ENCODE measurements at regions not wholly inside any gene's neighbourhood (a gene's known extent, or its start where the extent isn't known, plus 50 kb on each side); places are given as distances from the start of the nearest gene placed in this dataset.

GRCh38 chr10:130607366-130607765, 471.2 kb downstream of the GLRX3 start:
- Histone ChIP-seq H3K4me3 (ENCODE audit: low read depth in 2 of 2, low read length in 2 of 2) (no peak overlapping the region), H3K27ac (ENCODE audit: low read length) (no peak overlapping the region), H3K36me3 (ENCODE audit: control insufficient read depth, insufficient read depth, low read length) (no peaks in the 10 kb centered on the region), H3K27me3 (ENCODE audit: control insufficient read depth, insufficient read depth, low read length) (no peaks in the 10 kb centered on the region), H3K9me3 (ENCODE audit: control insufficient read depth, insufficient read depth, low read depth, low read length) (no peaks in the 10 kb centered on the region), H3K4me1 (ENCODE audit: control insufficient read depth, insufficient read depth, low read length) (no peaks in the 10 kb centered on the region)
- intact Hi-C loops (cut with micrococcal nuclease; ENCODE audit: unreplicated experiment): no loop called here
- ChIA-PET POLR2A (no interaction called here), CTCF (no interaction called here)
- ATAC-seq: no peak
- DNase-seq (ENCODE audit: low read depth, low spot score): no peak
- no peak for TF ChIP-seq CTCF (IDR thresholded peaks at IDR 0.05)
- TF ChIP-seq REST (IDR thresholded peaks at IDR 0.05; ENCODE audit: insufficient read depth in 1 of 2, low read depth in 2 of 2, low read length in 1 of 2): no peak
- no peak for TF ChIP-seq POLR2AphosphoS5 (IDR thresholded peaks at IDR 0.05; ENCODE audit: low read depth, low read length)
- no peak for TF ChIP-seq TCF7L2 (IDR thresholded peaks at IDR 0.05; ENCODE audit: low read depth, low read length)
- no TSS peak for BruUV-seq (replicated peaks)
- in situ Hi-C loops (cut with HindIII; ENCODE audit: low pct_unique_long_range_greater_than_20kb, low sequenced_read_pairs): no loop called here

- H3K4me3 ChIP-seq (ENCODE audit: low read depth in 2 of 2, low read length in 2 of 2): no peak overlapping the region
- in situ Hi-C loops (cut with HindIII; ENCODE audit: low pct_unique_long_range_greater_than_20kb, low sequenced_read_pairs) (no loop called here), intact Hi-C loops (cut with micrococcal nuclease; ENCODE audit: unreplicated experiment) (no loop called here)
- peaks cover 11% of the 10 kb centered on the region for H3K9me3 ChIP-seq (ENCODE audit: control insufficient read depth, insufficient read depth, low read depth, low read length)
- H3K27ac ChIP-seq (ENCODE audit: low read length): no peak overlapping the region
- BruUV-seq (replicated peaks): no TSS peak
- no peaks in the 10 kb centered on the region for H3K36me3 ChIP-seq (ENCODE audit: control insufficient read depth, insufficient read depth, low read length)
- ATAC-seq (no peak), DNase-seq (ENCODE audit: low read depth, low spot score) (no peak)
- TF ChIP-seq POLR2AphosphoS5 (IDR thresholded peaks at IDR 0.05; ENCODE audit: low read depth, low read length): no peak
- no peak for TF ChIP-seq SIN3A (IDR thresholded peaks at IDR 0.05; ENCODE audit: borderline replicate concordance, insufficient read depth, low read depth, low read length)
- TF ChIP-seq REST (IDR thresholded peaks at IDR 0.05; ENCODE audit: insufficient read depth in 1 of 2, low read depth in 2 of 2, low read length in 1 of 2): no peak
- no peak for TF ChIP-seq TCF7L2 (IDR thresholded peaks at IDR 0.05; ENCODE audit: low read depth, low read length)
- TF ChIP-seq CTCF (IDR thresholded peaks at IDR 0.05): no peak
- H3K4me1 ChIP-seq (ENCODE audit: control insufficient read depth, insufficient read depth, low read length): no peaks in the 10 kb centered on the region
- POLR2A ChIA-PET: no interaction called here
- 0 out of 2 replicates have a peak, but pooled peaks cover 2% of the 10 kb centered on the region for H3K27me3 ChIP-seq (ENCODE audit: control insufficient read depth, insufficient read depth, low read length)
- CTCF ChIA-PET: no interaction called here
Observed at GRCh38 chr10:130611239-130611638, 475.0 kb downstream of the GLRX3 start.
